ENCODE measurements at regions not wholly inside any gene's neighbourhood (a gene's known extent, or its start where the extent isn't known, plus 50 kb on each side); places are given as distances from the start of the nearest gene placed in this dataset.
"Not testable (repeated sequence)": the region's sequence is repeated elsewhere in the genome, so short reads cannot be mapped to it uniquely, and the experiment has no call there.

DNA sequence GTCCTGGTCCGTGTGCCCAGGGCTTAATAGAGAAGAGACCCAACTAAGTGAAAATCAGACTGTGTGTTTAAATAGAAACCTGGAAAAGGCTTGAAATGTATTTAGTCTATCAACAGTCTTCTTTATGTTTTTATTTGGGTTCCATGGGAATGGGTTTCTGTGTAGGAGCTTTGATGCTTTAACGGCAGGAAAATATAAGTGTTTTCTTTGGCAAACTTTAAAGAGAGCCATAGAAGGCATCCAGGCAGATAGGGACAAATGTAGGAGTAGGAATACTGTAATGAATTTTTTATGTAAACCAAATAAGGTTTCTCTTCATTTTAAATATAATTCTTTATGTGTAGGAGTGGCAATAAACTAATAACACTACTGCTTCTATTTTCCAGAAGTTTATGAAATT is 989.0 kb downstream of the GATA3 start:
- Histone ChIP-seq H3K27me3 (no peaks in the 10 kb centered on the region), H3K4me1 (no peaks in the 10 kb centered on the region), H3K9me3 (no peaks in the 10 kb centered on the region), H3K4me3 (no peak overlapping the region), H3K27ac (no peak overlapping the region), H3K36me3 (no peaks in the 10 kb centered on the region)
- TF ChIP-seq POLR2A (IDR thresholded peaks at IDR 0.05), result no peak
- TF ChIP-seq, protein P1, sequence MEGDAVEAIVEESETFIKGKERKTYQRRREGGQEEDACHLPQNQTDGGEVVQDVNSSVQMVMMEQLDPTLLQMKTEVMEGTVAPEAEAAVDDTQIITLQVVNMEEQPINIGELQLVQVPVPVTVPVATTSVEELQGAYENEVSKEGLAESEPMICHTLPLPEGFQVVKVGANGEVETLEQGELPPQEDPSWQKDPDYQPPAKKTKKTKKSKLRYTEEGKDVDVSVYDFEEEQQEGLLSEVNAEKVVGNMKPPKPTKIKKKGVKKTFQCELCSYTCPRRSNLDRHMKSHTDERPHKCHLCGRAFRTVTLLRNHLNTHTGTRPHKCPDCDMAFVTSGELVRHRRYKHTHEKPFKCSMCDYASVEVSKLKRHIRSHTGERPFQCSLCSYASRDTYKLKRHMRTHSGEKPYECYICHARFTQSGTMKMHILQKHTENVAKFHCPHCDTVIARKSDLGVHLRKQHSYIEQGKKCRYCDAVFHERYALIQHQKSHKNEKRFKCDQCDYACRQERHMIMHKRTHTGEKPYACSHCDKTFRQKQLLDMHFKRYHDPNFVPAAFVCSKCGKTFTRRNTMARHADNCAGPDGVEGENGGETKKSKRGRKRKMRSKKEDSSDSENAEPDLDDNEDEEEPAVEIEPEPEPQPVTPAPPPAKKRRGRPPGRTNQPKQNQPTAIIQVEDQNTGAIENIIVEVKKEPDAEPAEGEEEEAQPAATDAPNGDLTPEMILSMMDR (IDR thresholded peaks at IDR 0.05), result no peak
- intact Hi-C loops (cut with DNase I), result no loop called here
- DNase-seq (ENCODE audit: extremely low spot score in 2 of 2), result no peak

DNA sequence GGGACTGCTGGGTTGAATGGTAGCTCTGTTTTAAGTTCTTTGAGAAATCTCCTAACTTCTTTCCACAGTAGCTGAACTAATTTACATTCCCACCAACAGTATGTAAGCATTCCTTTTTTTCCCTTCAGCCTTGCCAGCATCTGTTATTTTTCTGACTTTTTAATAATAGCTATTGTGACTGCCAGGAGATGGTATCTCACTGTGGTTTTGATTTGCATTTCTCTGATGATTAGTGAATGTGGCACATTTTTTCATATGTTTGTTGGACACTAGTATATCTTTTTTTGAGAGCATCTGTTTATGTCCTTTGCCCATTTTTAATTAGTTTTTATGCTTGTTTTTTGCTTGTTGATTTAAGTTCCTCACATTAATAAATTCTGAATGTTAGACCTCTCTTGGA is 990.8 kb downstream of the GATA3 start:
- no peaks in the 10 kb centered on the region for H3K9me3 ChIP-seq
- intact Hi-C loops (cut with DNase I), result no loop called here

DNA sequence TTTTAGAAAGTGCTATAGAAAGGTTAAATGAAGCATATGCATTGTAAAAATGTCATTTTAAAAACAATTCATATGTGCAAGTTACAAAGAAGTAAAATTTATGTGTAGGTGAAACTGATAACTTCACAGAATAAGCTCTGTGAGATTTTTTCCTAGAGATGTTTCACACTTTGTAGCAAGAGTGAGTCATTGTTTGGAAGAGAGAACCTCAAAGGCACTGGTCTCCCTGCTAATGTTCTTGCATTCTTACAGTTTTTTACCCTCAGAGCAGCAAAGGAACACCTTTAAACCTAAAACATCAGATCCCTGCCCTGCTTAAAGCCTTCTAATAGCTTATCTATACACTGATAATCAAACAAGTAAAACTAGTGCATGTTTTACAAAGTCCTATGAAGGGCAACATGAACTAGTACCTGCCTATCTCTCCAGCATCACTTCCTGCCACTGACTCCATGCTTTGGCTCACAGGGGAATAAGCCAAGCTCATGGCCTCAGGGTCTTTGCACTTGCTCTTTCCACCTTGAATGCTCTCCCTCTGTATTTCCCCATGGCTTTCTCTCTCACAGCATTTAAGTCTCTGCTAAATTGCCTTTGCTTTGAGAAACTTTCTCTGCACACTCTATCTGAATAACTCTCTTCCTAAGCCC is 997.0 kb downstream of the GATA3 start:
- Histone ChIP-seq H3K9me3 (no peaks in the 10 kb centered on the region), H3K27me3 (no peaks in the 10 kb centered on the region), H3K4me1 (no peaks in the 10 kb centered on the region), H3K36me3 (no peaks in the 10 kb centered on the region), H3K27ac (no peak overlapping the region), H3K4me3 (no peak overlapping the region)
- intact Hi-C loops (cut with DNase I), result no loop called here
- TF ChIP-seq, protein P1 (IDR thresholded peaks at IDR 0.05), result no peak
- TF ChIP-seq POLR2A (IDR thresholded peaks at IDR 0.05), result no peak
- TF ChIP-seq POLR2AphosphoS5 (IDR thresholded peaks at IDR 0.05; ENCODE audit: insufficient read depth in 1 of 2, low read depth in 1 of 2), result no peak
- DNase-seq (ENCODE audit: extremely low spot score in 2 of 2), result no peak

More for the DNA sequence above, 990.8 kb downstream of the GATA3 start:
- no peak overlapping the region for H3K27ac ChIP-seq
- H3K4me3 ChIP-seq, result no peak overlapping the region
- no peak for DNase-seq (ENCODE audit: extremely low spot score in 2 of 2)
- no peak for TF ChIP-seq POLR2AphosphoS5 (IDR thresholded peaks at IDR 0.05; ENCODE audit: insufficient read depth in 1 of 2, low read depth in 1 of 2)
- no peak for TF ChIP-seq POLR2A (IDR thresholded peaks at IDR 0.05)
- TF ChIP-seq, protein P1 (IDR thresholded peaks at IDR 0.05), result no peak
- H3K4me1 ChIP-seq, result no peaks in the 10 kb centered on the region
- no peaks in the 10 kb centered on the region for H3K27me3 ChIP-seq
- H3K36me3 ChIP-seq, result no peaks in the 10 kb centered on the region

DNA sequence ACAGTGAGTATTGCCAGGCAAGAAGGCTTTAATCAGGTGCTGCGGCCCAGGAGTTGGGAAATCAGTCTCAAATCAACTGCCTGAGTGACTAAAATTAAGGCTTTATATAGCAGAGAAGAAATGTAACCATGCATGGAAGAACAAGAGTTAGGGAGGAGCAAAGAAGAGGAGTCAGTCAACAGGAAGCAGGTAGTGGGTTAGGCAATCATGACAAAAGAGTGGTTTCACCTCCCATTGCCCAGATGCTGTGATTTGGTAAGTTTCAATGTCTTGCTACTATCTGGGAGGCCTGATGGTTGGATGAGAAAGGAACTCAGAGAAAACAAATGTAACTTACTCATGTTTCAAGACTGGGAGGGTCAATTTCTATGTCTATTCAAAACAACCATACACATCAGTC is 998.3 kb downstream of the GATA3 start:
- no peak for DNase-seq (ENCODE audit: extremely low spot score in 2 of 2)
- Histone ChIP-seq H3K36me3 (no peaks in the 10 kb centered on the region), H3K9me3 (no peaks in the 10 kb centered on the region), H3K27ac (no peak overlapping the region), H3K4me1 (no peaks in the 10 kb centered on the region), H3K4me3 (no peak overlapping the region), H3K27me3 (no peaks in the 10 kb centered on the region)
- intact Hi-C loops (cut with DNase I), result no loop called here
- TF ChIP-seq, protein P1 (IDR thresholded peaks at IDR 0.05), result no peak
- TF ChIP-seq POLR2AphosphoS5 (IDR thresholded peaks at IDR 0.05; ENCODE audit: insufficient read depth in 1 of 2, low read depth in 1 of 2) (no peak), POLR2A (IDR thresholded peaks at IDR 0.05) (no peak)

DNA sequence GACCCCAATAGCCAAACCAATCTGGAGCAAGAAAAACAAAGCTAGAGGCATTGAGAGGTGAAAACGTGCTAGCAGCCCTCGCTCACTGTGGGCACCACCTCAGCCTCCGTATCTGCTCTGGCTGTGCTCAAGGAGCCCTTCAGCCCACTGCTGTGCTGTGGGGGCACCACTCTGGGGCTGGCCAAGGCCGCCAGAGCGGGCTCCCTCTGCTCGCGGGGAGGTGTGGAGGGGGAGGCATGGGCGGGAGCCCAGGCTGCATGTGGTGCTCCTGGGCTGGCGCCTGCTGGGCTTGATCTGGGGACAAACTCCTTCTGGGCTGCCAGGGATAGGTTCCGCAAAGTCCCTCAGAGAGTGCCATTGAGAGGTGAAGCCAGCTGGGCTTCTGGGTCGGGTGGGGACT is 1002.0 kb downstream of the GATA3 start:
- no peaks in the 10 kb centered on the region for H3K9me3 ChIP-seq
- intact Hi-C loops (cut with DNase I), result no loop called here
- TF ChIP-seq POLR2A (IDR thresholded peaks at IDR 0.05) (no peak), POLR2AphosphoS5 (IDR thresholded peaks at IDR 0.05; ENCODE audit: insufficient read depth in 1 of 2, low read depth in 1 of 2) (no peak)
- TF ChIP-seq, protein P1 (IDR thresholded peaks at IDR 0.05), result no peak

DNA sequence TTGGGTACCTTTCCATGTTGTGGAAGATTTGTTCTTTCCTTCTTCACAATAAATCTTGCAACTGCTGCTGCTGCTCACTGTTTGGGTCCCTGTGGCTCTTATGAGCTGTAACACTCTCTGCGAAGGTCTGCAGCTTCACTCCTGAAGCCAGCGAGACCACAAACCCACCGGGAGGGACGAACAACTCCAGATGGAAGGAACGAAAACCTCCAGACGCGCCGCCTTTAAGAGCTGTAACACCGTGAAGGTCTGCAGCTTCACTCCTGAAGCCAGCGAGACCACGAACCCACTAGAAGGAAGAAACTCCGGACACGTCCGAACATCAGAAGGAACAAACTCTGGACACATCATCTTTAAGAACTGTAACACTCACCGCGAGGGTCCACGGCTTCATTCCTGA is 1002.8 kb downstream of the GATA3 start:
- H3K27me3 ChIP-seq; intact Hi-C loops (cut with DNase I); H3K4me1 ChIP-seq; H3K9me3 ChIP-seq; H3K36me3 ChIP-seq; H3K4me3 ChIP-seq; H3K27ac ChIP-seq; DNase-seq (ENCODE audit: extremely low spot score in 2 of 2): not testable (repeated sequence)

More for the DNA sequence above, 1002.0 kb downstream of the GATA3 start:
- H3K27ac ChIP-seq, result no peak overlapping the region
- DNase-seq (ENCODE audit: extremely low spot score in 2 of 2), result no peak
- H3K27me3 ChIP-seq, result no peaks in the 10 kb centered on the region
- H3K36me3 ChIP-seq, result no peaks in the 10 kb centered on the region
- no peaks in the 10 kb centered on the region for H3K4me1 ChIP-seq
- no peak overlapping the region for H3K4me3 ChIP-seq
